Erythroblast (primary cell): ENCODE measurements at regions not wholly inside any gene's neighbourhood (a gene's known extent, or its start where the extent isn't known, plus 50 kb on each side); places are given as distances from the start of the nearest gene placed in this dataset.

Experiments
- GATA1 ChIP-seq: IDR thresholded peaks from 2 replicates; pipeline ENCODE4 v1.6.1; 2011; ENCODE audit warnings: low read depth, mild to moderate bottlenecking, control low read depth, low read length, moderate library complexity
- POLR2A ChIP-seq: IDR thresholded peaks from 2 replicates; pipeline ENCODE4 v1.6.1; 2011; ENCODE audit warnings: mild to moderate bottlenecking, low read length

DNA sequence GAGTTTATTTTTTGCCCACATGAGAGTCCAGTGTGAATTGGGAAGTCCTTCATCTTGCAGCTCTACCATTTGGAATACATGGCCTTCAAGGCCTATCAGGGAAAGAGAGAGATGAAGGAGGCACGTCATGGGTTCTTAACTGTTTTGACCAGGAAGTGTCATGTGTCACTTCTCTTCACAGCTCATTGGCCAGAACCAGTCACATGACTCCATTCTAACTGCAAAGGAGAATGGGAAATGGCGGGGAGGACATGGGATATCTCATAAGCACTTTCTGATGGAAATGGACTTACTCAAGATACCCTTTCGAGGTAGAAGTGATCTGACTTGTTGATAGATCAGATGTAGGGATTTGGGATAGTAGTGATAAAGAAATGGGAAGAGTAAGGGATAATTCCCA is 57.9 kb upstream of the CES5A start:
- TF ChIP-seq POLR2A (no peak), GATA1 (no peak)
